GM18873 (cell line): ENCODE measurements at regions not wholly inside any gene's neighbourhood (a gene's known extent, or its start where the extent isn't known, plus 50 kb on each side); places are given as distances from the start of the nearest gene placed in this dataset.
"Not testable (repeated sequence)": the region's sequence is repeated elsewhere in the genome, so short reads cannot be mapped to it uniquely, and the experiment has no call there.

ENCODE experiments used
- ATAC-seq: cut with Tn5 transposase; IDR thresholded peaks from one replicate; pipeline ENCODE4 v1.9.1; 2021; ENCODE audit warnings: mild to moderate bottlenecking, moderate library complexity, moderate number of reproducible peaks; ENCODE audit not compliant: unreplicated experiment, low FRiP score

DNA sequence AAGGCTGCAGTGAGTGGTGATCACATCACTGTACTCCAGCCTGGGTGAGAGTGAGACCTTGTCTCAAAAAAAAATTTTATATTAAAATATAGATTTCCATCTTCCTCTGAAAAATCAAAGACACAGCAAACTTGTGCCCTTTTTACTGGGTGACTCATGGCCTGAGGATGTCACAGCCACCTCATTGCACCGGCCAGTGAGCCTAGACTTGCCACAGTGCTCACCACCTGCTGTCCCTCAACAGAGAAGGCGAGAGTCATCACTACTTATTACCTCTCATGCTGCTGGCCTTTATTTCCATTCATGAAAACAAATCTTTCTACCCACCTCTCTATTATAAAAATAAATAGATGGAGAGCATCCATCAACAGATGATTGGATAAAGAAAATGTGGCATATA lies 295.8 kb downstream of the PREX1 start:
- ATAC-seq: no peak

DNA sequence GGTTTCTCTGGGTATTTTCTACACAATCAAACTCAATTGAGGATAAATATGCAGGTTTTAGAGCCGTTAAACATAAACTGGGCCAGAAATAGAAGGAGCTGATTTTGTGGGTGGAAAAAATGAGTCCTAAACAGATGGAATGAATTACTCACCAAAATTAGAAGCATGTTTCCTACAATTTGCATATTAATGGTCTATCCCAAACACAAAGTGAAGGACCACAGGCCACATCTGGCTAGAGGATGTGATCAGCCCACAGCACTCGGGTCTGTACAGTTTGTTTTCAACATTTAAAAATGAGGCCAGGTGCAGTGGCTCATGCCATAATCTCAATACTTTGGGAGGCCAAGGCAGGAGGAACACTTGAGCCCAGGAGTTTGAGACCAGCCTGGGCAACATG lies 296.3 kb downstream of the PREX1 start:
- ATAC-seq: no peak

DNA sequence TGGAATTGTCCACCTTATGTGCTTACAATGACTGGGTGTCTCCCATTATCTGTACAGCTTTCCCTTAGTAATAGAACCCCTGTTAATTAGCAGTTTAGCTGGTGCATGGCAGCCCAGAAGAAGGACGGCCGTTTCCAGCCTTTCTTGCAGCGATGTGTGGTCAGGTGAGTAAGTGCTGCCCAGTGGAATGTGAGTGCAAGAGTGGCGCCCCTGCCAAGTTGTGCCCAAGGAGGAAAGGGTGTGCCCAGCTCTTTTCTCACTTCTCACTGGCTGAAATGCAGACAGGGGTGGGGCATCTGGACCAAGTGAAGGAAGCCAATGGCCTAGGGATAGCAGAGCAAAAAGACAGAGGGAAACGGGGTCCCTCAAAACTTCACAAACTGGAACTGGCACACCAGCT lies 296.8 kb downstream of the PREX1 start:
- ATAC-seq: no peak

DNA sequence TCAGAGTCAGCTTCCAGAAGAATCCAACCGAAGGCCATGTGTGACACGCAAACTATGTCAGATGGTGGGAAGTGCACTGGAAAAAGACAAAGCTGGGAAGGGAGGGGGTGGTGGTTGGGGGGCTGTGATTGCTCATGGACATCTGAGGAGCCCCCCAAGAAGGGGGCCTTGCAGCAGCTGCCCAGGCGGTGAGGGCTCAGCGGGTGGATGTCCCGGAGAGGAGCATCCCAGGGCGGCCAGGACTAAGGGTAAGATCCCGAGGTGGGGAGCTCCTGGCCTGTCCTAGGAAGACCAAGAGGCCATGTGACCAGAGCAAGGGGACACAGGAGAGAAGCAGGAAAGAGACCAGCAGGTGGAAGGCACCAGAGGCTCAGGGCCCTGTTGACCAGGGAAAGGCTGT lies 299.5 kb downstream of the PREX1 start:
- no peak for ATAC-seq

- no peak for ATAC-seq
Observed at GRCh38 chr20:48527771-48528170, 300.0 kb downstream of the PREX1 start.

DNA sequence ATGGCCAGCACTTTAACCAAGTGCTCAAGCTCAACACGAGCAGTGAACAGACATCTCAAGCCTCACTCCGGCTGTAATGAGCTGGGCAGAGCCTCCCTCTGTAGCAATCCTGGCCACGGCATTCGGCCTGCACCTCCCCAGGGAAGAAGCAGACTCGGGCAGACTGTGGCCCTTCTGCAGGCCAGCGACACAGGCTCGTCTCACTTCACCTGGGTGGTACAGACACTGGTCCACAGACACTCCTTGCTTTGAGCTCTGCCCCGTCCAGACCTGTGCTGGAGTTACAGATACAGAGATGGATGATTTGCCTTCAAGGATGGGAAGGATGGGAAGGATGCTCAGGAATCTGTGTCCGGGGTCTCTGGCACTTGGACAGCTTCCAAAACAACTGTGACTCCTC lies 300.9 kb downstream of the PREX1 start:
- ATAC-seq: no peak

- ATAC-seq: no peak
Observed at GRCh38 chr20:48525400-48525799, 302.4 kb downstream of the PREX1 start.

GRCh38 chr20:48524582-48524981 lies 303.2 kb downstream of the PREX1 start:
- ATAC-seq: no peak

DNA sequence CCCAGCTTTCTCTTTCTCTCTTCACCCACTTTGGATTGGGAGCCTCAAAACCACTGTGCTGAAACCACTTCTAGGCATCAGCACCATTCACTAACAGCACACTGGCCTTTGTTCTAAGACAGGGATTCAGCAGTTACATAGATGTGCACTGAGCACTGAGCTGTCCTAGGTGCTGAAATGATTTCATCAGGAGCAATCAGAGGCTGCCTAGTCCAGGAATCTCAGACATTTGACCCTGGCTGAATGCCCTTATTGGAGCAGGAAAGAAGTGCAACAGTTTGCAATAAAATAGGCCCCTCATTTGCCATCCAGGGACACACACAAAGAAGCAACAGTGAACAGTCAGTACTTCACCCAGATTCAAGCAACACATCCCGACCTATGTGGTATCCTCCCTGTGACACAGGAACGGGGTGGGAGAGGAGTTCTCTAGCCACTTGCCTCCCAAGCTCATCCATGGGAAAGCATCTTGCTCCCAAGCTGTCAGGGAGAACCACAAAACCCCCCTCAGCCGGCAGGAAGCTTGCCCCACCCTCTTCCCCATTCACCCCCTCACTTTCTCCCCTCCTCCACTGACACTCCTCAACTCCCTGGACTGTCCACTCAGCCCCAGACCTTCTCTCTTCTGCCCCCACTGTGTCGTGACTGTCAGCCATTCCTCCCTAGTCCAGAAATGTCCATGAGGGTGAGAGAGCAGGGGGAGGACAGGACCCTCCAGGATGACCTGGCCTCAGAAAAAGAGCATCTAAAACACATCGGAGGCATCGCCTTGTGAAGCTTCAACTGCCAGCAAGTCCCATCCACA lies 304.4 kb downstream of the PREX1 start:
- ATAC-seq: no peak

DNA sequence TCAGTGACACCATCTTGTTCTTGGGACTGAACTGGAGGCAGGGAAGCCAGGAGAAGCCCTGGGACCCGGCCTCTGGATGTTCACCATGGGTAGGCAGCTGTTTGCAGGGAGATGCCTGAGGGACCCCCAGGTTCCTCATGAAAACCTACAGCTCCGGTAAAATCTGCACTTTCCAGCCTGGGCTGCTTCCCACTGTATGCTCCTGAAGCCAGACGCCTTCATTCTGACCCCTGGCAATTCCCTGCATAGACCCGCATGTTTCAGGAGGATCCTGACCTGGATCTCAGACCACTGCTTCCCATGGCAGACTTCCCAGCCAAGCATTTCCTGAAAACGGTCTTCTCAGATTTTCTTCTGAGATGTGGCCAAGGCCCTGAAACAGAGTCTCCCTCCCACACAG lies 306.7 kb downstream of the PREX1 start:
- no peak for ATAC-seq

DNA sequence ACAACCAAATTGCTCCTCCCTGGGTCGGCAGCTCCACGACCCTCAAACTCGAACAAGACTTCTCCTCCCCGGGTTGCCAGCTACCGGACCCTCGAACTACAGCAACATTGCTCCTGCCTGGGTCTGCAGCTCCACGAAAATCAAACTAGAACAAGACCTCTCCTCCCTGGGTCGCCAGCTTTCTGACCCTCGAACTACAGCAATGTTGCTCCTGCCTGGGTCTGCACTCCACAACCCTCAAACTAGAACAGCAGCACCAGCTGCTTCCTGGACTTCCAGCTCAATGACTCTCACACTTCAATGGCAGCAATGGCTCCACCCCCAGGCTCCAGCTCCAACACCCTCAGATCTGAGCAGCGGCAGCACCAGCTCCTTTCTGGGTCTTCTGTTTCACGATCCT lies 311.6 kb downstream of the PREX1 start:
- ATAC-seq: not testable (repeated sequence)

DNA sequence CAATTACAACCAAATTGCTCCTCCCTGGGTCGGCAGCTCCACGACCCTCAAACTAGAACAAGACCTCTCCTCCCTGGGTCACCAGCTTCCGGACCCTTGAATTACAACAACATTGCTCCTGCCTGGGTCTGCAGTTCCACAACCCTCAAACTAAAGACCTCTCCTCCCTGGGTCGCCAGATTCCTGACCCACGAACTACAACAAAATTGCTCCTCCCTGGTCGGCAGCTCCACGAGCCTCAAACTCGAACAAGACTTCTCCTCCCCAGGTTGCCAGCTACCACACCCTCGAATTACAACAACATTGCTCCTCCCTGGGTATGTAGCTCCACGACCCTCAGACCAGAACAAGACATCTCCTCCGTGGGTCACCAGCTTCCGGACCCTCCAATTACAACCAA lies 313.2 kb downstream of the PREX1 start:
- ATAC-seq: not testable (repeated sequence)

DNA sequence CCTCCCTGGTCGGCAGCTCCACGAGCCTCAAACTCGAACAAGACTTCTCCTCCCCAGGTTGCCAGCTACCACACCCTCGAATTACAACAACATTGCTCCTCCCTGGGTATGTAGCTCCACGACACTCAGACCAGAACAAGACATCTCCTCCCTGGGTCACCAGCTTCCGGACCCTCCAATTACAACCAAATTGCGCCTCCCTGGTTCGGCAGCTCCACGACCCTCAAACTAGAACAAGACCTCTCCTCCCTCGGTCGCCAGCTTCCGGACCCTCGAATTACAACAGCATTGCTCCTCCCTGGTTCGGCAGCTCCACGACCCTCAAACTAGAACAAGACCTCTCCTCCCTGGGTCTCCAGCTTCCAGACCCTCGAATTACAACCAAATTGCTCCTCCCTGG lies 315.3 kb downstream of the PREX1 start:
- ATAC-seq: not testable (repeated sequence)

- not testable (repeated sequence) for ATAC-seq
Observed at GRCh38 chr20:48505066-48505465, 322.7 kb downstream of the PREX1 start.

- ATAC-seq: no peak
Observed at GRCh38 chr20:48503166-48503815, 324.5 kb downstream of the PREX1 start.

DNA sequence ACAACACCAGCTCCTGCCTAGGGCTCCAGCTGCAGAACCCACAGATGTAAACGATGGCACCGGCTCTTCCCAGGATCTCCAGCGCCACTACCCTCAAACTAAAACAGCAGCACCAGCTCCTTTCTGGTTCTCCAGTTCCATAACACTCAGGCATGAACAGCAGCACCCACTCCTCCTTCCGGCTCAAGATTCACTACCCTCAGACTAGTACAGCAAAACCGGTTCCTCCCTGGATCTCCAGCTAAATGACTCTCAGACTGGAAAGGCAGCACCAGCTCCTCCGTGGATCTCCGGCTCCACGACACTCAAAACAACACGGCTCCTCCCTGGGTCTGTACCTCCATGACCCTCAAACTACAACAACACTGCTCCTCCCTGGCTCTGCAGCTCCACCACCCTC lies 325.0 kb downstream of the PREX1 start:
- no peak for ATAC-seq

DNA sequence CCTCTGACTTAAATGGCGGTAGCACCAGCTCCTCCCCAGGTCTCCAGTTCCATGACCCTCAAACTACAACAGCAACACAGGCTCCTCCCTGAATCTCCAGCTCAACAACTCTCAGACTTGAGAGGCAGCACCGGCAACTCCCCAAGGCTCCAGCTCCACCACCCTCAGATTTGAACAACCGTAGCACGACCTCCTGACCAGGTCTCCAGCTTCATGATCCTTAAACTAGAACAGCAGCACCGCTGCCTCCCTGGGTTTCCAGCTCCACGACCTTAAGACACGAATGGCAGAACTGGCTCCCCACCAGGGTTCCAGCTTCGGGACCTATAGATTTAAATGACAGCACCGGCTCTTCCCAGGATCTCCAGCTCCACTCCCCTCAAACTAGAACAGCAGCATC lies 325.8 kb downstream of the PREX1 start:
- ATAC-seq: no peak

- ATAC-seq: not testable (repeated sequence)
Observed at GRCh38 chr20:48500900-48501299, 326.9 kb downstream of the PREX1 start.

DNA sequence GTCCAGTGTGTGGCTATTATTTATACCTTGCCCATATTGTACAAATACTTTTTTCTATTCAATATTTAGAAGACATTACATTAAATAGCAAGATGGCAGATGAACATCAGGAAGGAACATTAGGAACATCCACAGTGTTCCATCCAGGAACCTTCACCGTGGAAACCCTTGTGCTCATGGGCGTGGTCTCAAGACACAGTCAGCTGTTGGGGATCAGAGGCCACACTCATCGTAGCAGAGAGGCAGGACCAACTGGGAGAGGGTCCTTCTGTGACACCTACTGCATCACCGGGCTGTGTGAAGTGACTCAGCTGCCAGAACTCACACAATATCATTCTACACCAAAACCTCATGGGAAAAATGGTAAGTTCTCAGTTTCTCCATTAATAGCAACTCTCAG lies 328.9 kb downstream of the PREX1 start:
- ATAC-seq: not testable (repeated sequence)

- not testable (repeated sequence) for ATAC-seq
Observed at GRCh38 chr20:48498125-48498524, 329.7 kb downstream of the PREX1 start.

DNA sequence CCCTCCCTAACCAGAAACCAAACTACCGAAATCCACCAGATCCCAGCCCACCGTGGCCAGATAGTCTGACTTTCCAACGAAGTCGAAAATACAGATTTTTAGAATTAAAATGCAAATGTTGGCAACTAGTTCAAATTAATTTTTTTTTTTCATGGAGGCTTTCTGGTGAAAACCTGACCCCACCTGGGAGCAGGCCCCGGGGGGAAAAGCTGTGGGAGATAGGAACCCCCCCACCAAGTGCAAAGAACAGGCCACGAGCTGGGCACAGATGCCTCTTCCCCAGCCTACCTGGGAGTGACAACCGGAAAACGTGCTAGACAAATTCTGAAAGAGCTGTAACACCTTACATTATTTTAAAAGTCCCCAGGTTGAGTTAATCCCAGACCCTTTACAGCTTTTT lies 333.8 kb downstream of the PREX1 start:
- ATAC-seq: no peak

DNA sequence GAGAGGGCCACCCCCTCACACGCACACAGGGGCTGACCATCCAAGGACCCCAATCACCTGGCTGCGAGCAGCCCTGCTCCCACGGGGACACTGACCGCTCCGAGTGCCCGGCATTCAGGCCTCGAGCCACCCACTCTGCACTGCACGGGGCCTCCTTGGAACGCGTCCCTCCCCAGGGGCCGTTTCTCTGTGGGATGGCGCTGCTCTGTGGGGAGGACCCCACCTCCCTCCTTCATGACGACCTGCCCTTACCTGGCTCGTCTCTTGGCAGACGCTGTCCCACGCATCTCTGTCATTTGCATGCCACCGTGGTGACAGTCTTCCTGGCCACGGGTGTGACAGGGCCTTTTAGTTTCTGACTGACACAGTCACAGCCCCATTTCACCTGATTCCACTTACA lies 334.5 kb downstream of the PREX1 start:
- not testable (repeated sequence) for ATAC-seq
